NT2/D1 (cell line): ENCODE measurements at regions not wholly inside any gene's neighbourhood (a gene's known extent, or its start where the extent isn't known, plus 50 kb on each side); places are given as distances from the start of the nearest gene placed in this dataset.
"Not testable (repeated sequence)": the region's sequence is repeated elsewhere in the genome, so short reads cannot be mapped to it uniquely, and the experiment has no call there.

Source experiments
- DNase-seq: peaks from one replicate; pipeline ENCODE4 v3.0.0-alpha.2; 2011; ENCODE audit warnings: low read depth, low spot score
- H3K27me3 ChIP-seq: 2 replicates; pipeline ENCODE4 v1.6.0; 2011; ENCODE audit warnings: mild to moderate bottlenecking; ENCODE audit not compliant: insufficient read length, insufficient read depth
- H3K36me3 ChIP-seq: 2 replicates; pipeline ENCODE4 v1.6.1; 2011; ENCODE audit warnings: mild to moderate bottlenecking, low read length, mixed read lengths; ENCODE audit not compliant: insufficient read depth, insufficient read length
- H3K4me1 ChIP-seq: 2 replicates; pipeline ENCODE4 v1.5.1; 2011; ENCODE audit not compliant: insufficient read depth, insufficient read length
- H3K4me3 ChIP-seq: 2 replicates; pipeline ENCODE4 v1.5.1; 2011; ENCODE audit warnings: low read depth; ENCODE audit not compliant: insufficient read length
- H3K9ac ChIP-seq: 2 replicates; pipeline ENCODE4 v1.6.0; 2011; ENCODE audit warnings: low read depth; ENCODE audit not compliant: insufficient read length
- H3K9me3 ChIP-seq: 2 replicates; pipeline ENCODE4 v1.5.1; 2011; ENCODE audit warnings: mild to moderate bottlenecking, low read length; ENCODE audit not compliant: insufficient read depth
- SUZ12 ChIP-seq: IDR thresholded peaks from 2 replicates; pipeline ENCODE4 v1.6.1; 2011; ENCODE audit not compliant: insufficient read length, insufficient read depth; ENCODE audit errors: extremely low read depth
- YY1 ChIP-seq: IDR thresholded peaks from 2 replicates; pipeline ENCODE4 v1.6.1; 2011; ENCODE audit not compliant: insufficient read length, insufficient read depth
- ZNF274 ChIP-seq: IDR thresholded peaks from 2 replicates; pipeline ENCODE4 v1.6.1; 2011; ENCODE audit warnings: mild to moderate bottlenecking, low read depth, low read length

- TF ChIP-seq ZNF274 (no peak), SUZ12 (no peak), YY1 (no peak)
Measured at GRCh38 chr1:228664399-228664914, 70.8 kb upstream of the RHOU start.

DNA sequence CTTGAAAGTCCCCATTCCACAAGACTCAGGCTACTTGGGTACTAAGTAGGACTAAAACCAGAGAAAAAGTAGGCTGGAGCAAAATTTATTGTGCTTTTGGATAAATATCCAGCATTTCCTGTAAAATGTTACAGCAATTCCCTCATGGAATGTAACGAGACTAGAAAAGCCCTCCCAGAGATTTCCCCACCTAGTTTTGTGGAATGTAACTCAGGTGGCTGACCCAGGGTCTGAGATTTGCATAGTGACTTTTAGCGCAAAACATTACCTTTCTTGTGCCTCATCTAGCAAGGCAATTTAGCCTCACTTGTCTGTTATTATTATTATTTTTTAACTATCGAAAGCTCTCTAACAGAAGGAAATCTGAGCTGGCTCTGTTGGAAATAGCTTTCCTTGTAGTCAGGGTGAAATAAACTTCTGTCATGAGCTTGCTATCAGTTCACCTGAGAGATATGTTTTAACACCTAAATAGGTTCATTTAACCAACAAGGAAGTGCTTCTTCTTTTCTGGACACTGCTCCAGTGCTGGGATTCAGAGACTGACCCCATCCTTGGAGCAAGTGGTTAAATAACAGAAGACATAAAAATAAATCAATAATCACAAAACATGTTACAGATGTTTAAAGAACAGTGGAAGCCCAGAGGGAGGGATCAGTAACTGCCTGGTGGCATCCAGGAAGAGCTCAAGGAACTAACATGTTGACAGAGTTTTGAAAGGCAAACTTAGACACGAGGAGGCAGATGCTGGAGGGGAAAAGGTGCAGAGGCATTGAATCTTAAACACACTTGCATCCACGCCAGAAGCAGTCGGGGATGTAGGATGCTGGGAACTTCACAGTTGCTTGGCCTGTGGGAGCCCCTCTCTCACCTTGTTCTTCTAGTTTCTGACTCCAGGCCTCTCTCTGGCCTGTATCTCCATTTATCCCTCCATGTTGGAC lies 68.3 kb upstream of the RHOU start:
- DNase-seq: no peak
- Histone ChIP-seq H3K27me3 (no peaks in the 10 kb centered on the region), H3K9me3 (no peaks in the 10 kb centered on the region), H3K9ac (no peak overlapping the region), H3K4me3 (no peak overlapping the region), H3K36me3 (no peaks in the 10 kb centered on the region), H3K4me1 (no peaks in the 10 kb centered on the region)
- TF ChIP-seq YY1 (no peak), ZNF274 (no peak), SUZ12 (no peak)

More at GRCh38 chr1:228664399-228664914, 70.8 kb upstream of the RHOU start:
- Histone ChIP-seq H3K9me3 (no peaks in the 10 kb centered on the region), H3K9ac (no peak overlapping the region), H3K4me1 (no peaks in the 10 kb centered on the region), H3K4me3 (no peak overlapping the region), H3K27me3 (no peaks in the 10 kb centered on the region), H3K36me3 (no peaks in the 10 kb centered on the region)
- peak; percentile 82 for DNase-seq

- no peak for TF ChIP-seq YY1
- TF ChIP-seq SUZ12: no peak
- no peak for TF ChIP-seq ZNF274
- DNase-seq: no peak
- Histone ChIP-seq H3K4me3 (no peak overlapping the region), H3K36me3 (no peaks in the 10 kb centered on the region), H3K9ac (no peak overlapping the region), H3K27me3 (no peaks in the 10 kb centered on the region), H3K4me1 (no peaks in the 10 kb centered on the region), H3K9me3 (no peaks in the 10 kb centered on the region)
Measured at GRCh38 chr1:228668553-228669241, 66.6 kb upstream of the RHOU start.

GRCh38 chr1:228669242-228669585 lies 66.1 kb upstream of the RHOU start:
- H3K9me3 ChIP-seq: no peaks in the 10 kb centered on the region
- no peak overlapping the region for H3K4me3 ChIP-seq
- H3K36me3 ChIP-seq: no peaks in the 10 kb centered on the region
- TF ChIP-seq YY1 (no peak), SUZ12 (no peak), ZNF274 (no peak)
- H3K4me1 ChIP-seq: no peaks in the 10 kb centered on the region
- no peak overlapping the region for H3K9ac ChIP-seq
- DNase-seq: no peak
- H3K27me3 ChIP-seq: no peaks in the 10 kb centered on the region

- H3K36me3 ChIP-seq, H3K4me1 ChIP-seq, DNase-seq, H3K9ac ChIP-seq, H3K27me3 ChIP-seq, H3K9me3 ChIP-seq, H3K4me3 ChIP-seq: not testable (repeated sequence)
Measured at GRCh38 chr1:228681076-228681565, 54.2 kb upstream of the RHOU start.

GRCh38 chr1:228683428-228683827 lies 51.9 kb upstream of the RHOU start:
- Histone ChIP-seq H3K9me3 (no peaks in the 10 kb centered on the region), H3K4me3 (no peak overlapping the region), H3K36me3 (no peaks in the 10 kb centered on the region), H3K27me3 (no peaks in the 10 kb centered on the region), H3K4me1 (no peaks in the 10 kb centered on the region), H3K9ac (no peak overlapping the region)
- no peak for DNase-seq
- TF ChIP-seq ZNF274: no peak
- TF ChIP-seq YY1: no peak
- TF ChIP-seq SUZ12: no peak

- Histone ChIP-seq H3K4me3 (no peak overlapping the region), H3K9ac (no peak overlapping the region), H3K9me3 (no peaks in the 10 kb centered on the region), H3K27me3 (no peaks in the 10 kb centered on the region), H3K4me1 (no peaks in the 10 kb centered on the region), H3K36me3 (no peaks in the 10 kb centered on the region)
- no peak for TF ChIP-seq SUZ12
- no peak for TF ChIP-seq ZNF274
- no peak for TF ChIP-seq YY1
- no peak for DNase-seq
Measured at GRCh38 chr1:228684607-228685006, 50.7 kb upstream of the RHOU start.
